Gastrocnemius medialis (tissue), 4 donors: ENCODE measurements at regions not wholly inside any gene's neighbourhood (a gene's known extent, or its start where the extent isn't known, plus 50 kb on each side); places are given as distances from the start of the nearest gene placed in this dataset.

Experiments used
- ATAC-seq, 2 donors: fragments of 150-250 bp; one replicate each; pipeline ENCODE4 v1.9.1; 2016
- DNase-seq, 2 donors: peaks; one replicate each; pipeline ENCODE4 v3.0.0-alpha.2; 2019
- H3K27ac ChIP-seq, 4 donors: fragments of 200-600 bp; sonication (generic); 1 replicate in 1 of 4; 2 replicates in 3 of 4; pipeline ENCODE4 v1.5.1; 2016 to 2018; ENCODE audit warnings: mild to moderate bottlenecking in 2 of 4, moderate library complexity in 1 of 4
- H3K27me3 ChIP-seq, 3 donors: fragments of 200-600 bp; sonication (generic) in 2 of 3; 1 replicate in 1 of 3; 2 replicates in 2 of 3; pipeline versions ENCODE4 v1.5.1 to v1.6.0; 2016 to 2019; ENCODE audit warnings: mild to moderate bottlenecking in 1 of 3, moderate library complexity in 1 of 3
- H3K36me3 ChIP-seq, 2 donors: fragments of 200-600 bp; sonication (generic) in 1 of 2; one replicate each; pipeline ENCODE4 v1.5.1; 2017 to 2018
- H3K4me1 ChIP-seq, 2 donors: fragments of 200-600 bp; sonication (generic) in 1 of 2; one replicate each; pipeline ENCODE4 v1.5.1; 2016 to 2017; ENCODE audit warnings: mild to moderate bottlenecking in 2 of 2
- H3K4me3 ChIP-seq, 4 donors: fragments of 200-600 bp; sonication (generic) in 3 of 4; 1 replicate in 1 of 4; 2 replicates in 3 of 4; pipeline ENCODE4 v1.5.1; 2016 to 2019; ENCODE audit warnings: mild to moderate bottlenecking in 2 of 4
- H3K9me3 ChIP-seq, 3 donors: fragments of 200-600 bp; sonication (generic) in 2 of 3; 1 replicate in 1 of 3; 2 replicates in 2 of 3; pipeline ENCODE4 v1.5.1; 2016 to 2019
- CTCF ChIP-seq, 5 experiments: fragments of 450-650 bp in 3 of 5; fragments of 200-600 bp in 2 of 5; sonication (generic) in 2 of 5; IDR thresholded peaks in 4 of 5; conservative IDR thresholded peaks in 1 of 5; 1 replicate in 4 of 5; 2 replicates in 1 of 5; pipeline ENCODE4 v1.5.1; 2016 to 2019; ENCODE audit warnings: antibody characterized with exemption in 5 of 5, mild to moderate bottlenecking in 3 of 5, moderate library complexity in 3 of 5
- POLR2A ChIP-seq, 2 donors: fragments of 450-650 bp; IDR thresholded peaks; one replicate each; pipeline ENCODE4 v1.6.1; 2017; ENCODE audit warnings: antibody characterized with exemption in 2 of 2, mild to moderate bottlenecking in 2 of 2, moderate library complexity in 2 of 2
- in situ Hi-C, 4 donors: fragments of 200-750 bp; cut with MboI; loops; one replicate each; pipeline versions ENCODE4 v1.15.0 to v1.8.0; 2017; ENCODE audit warnings: low sequenced_read_pairs in 4 of 4
- intact Hi-C: fragments of 100-400 bp; cut with DNase I; formaldehyde crosslinking; loops from one replicate; pipeline ENCODE4 v1.15.1; 2023; ENCODE audit warnings: low total_unique reads

GRCh38 chr1:244212797-244213475 lies 161.9 kb downstream of the ZBTB18 start:
- no peak for TF ChIP-seq POLR2A (IDR thresholded peaks at IDR 0.05)
- TF ChIP-seq CTCF (IDR thresholded peaks at IDR 0.05 in 4 of 5, conservative IDR thresholded peaks at IDR 0.05 in 1 of 5) = no peak
- H3K4me1 ChIP-seq = peaks cover 29 to 42% of the 10 kb centered on the region in 2 donors
- H3K4me3 ChIP-seq = no peak overlapping the region
- ATAC-seq (no peak), DNase-seq (no peak)
- H3K36me3 ChIP-seq = no peaks in the 10 kb centered on the region
- in situ Hi-C loops = no loop called here
- intact Hi-C loops = loop anchor here (2.0 to 5.0 kb wide), 3 partner anchors 56 to 164 kb away; no protein-coding TSS in a partner anchor
- peak overlapping the region in 3 of 4 donors; percentile 73 to 82 (median 77) for H3K27ac ChIP-seq
- no peaks in the 10 kb centered on the region for H3K27me3 ChIP-seq
- H3K9me3 ChIP-seq = no peaks in the 10 kb centered on the region

- TF ChIP-seq POLR2A (IDR thresholded peaks at IDR 0.05) (peak in 1 of 2 donors; percentile 45), CTCF (IDR thresholded peaks at IDR 0.05 in 4 of 5, conservative IDR thresholded peaks at IDR 0.05 in 1 of 5) (no peak)
- in situ Hi-C loops (no loop called here), intact Hi-C loops (loop anchor here (1.0 to 5.0 kb wide), 3 partner anchors 17 to 58 kb away; no protein-coding TSS in a partner anchor)
- Histone ChIP-seq H3K4me1 (peaks cover 29 to 42% of the 10 kb centered on the region in 2 donors), H3K4me3 (peak overlapping the region in 2 of 4 donors; percentile 31 to 36), H3K27ac (peak overlapping the region; percentile 73 to 86 (median 77)), H3K36me3 (no peaks in the 10 kb centered on the region), H3K27me3 (no peaks in the 10 kb centered on the region), H3K9me3 (no peaks in the 10 kb centered on the region)
- peak; percentile 79 to 84 for DNase-seq
- ATAC-seq = peak; percentile 90 to 96
These were observed 163.2 kb downstream of the ZBTB18 start for GRCh38 chr1:244214009-244214967.

GRCh38 chr1:244216836-244217235 lies 165.8 kb downstream of the ZBTB18 start:
- intact Hi-C loops = no loop called here
- Histone ChIP-seq H3K4me1 (peaks cover 22 to 31% of the 10 kb centered on the region in 2 donors), H3K27ac (no peak overlapping the region), H3K36me3 (no peaks in the 10 kb centered on the region), H3K4me3 (no peak overlapping the region), H3K27me3 (no peaks in the 10 kb centered on the region), H3K9me3 (no peaks in the 10 kb centered on the region)
- in situ Hi-C loops = no loop called here
- DNase-seq (no peak), ATAC-seq (no peak)
- no peak for TF ChIP-seq POLR2A (IDR thresholded peaks at IDR 0.05)
- TF ChIP-seq CTCF (IDR thresholded peaks at IDR 0.05 in 4 of 5, conservative IDR thresholded peaks at IDR 0.05 in 1 of 5) = no peak

- Histone ChIP-seq H3K27ac (no peak overlapping the region), H3K9me3 (no peaks in the 10 kb centered on the region), H3K4me3 (no peak overlapping the region), H3K4me1 (peaks cover 15 to 22% of the 10 kb centered on the region in 2 donors), H3K36me3 (no peaks in the 10 kb centered on the region), H3K27me3 (no peaks in the 10 kb centered on the region)
- no peak for DNase-seq
- intact Hi-C loops = no loop called here
- in situ Hi-C loops = no loop called here
- no peak for ATAC-seq
- no peak for TF ChIP-seq POLR2A (IDR thresholded peaks at IDR 0.05)
- TF ChIP-seq CTCF (IDR thresholded peaks at IDR 0.05 in 4 of 5, conservative IDR thresholded peaks at IDR 0.05 in 1 of 5) = no peak
These were observed 166.6 kb downstream of the ZBTB18 start for GRCh38 chr1:244217711-244218110.
